ENCODE measurements at regions not wholly inside any gene's neighbourhood (a gene's known extent, or its start where the extent isn't known, plus 50 kb on each side); places are given as distances from the start of the nearest gene placed in this dataset.
A peak's percentile ranks its signal among the peaks of the same experiment; 100 is the strongest.

DNA sequence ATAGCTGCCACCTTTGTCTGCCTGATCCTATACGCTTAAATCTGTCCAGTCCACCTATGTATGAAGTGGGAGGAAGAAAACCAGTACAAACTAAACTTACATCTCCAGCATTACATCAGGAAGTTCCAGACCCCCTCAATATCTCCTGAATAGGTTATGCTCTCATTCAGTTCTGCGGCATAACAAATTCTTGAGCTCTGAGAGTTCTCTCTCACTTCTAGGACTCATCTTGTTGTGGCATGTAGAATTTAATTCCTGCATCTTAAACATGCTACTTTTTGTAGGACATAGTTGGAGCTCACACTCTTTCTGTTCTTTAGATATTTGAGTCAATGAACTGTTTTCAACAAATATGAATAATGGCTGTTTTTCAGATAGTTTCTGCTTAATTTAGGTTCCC, 662.5 kb downstream of the CDH11 start:
- DNase-seq (ENCODE audit: low spot score): no peak

DNA sequence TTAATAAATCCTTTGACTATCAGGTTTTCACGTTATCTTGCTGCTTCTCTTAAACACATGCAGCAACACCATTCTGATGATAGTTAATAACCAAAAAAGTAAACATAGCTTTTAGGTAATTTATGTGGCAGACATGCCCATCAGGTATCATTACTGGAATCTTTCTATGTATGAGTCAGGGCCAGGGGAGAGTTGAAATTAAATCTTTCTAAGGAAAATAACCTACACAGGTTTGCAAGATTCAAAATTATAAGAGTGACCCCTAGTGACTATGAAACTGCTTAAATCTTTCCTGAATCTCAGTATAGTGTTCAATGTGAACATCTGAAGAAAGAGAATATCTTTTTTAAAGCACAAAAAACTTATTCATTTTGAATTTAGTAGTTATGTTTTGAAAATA, 666.6 kb downstream of the CDH11 start:
- no peak for DNase-seq (ENCODE audit: low spot score)

DNA sequence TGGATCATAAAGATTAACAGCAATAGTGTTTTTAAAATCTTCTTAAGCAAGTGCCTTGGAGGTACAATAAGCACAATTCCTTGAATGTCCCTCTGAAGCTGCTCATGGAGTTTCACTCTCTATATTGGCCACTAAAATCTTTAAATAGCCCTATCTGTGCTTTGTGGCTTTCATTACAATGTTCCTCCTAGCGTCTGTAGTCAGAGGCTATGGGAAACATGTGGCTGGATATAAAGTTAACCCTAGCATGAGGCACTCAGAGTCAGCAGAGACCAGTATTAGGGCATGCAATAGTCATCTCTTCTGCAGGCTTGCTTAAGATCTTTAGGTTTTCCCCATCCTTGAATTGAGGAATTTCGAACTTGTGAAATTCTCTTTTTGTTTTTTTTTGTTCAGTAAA, 668.2 kb downstream of the CDH11 start:
- no peak for DNase-seq (ENCODE audit: low spot score)

DNA sequence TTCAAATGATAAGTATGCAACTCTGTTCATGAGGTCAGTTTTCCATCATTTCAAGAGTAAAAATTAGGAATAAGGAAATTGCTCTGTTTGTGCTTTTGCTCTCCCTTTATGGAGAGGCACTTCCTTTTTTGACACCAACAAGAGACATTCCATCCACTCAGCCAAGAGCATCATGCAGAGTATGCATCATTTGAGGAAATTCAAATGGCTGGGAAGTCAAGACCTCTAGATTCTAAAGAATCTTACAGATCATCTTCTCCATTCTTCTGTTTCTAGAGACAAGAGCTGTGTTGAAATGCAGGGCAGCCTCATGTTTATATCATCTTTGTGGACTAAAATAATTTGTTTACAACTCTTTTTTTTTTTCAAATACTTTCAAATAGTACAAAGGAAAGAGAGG, 669.4 kb downstream of the CDH11 start:
- DNase-seq (ENCODE audit: low spot score): no peak

DNA sequence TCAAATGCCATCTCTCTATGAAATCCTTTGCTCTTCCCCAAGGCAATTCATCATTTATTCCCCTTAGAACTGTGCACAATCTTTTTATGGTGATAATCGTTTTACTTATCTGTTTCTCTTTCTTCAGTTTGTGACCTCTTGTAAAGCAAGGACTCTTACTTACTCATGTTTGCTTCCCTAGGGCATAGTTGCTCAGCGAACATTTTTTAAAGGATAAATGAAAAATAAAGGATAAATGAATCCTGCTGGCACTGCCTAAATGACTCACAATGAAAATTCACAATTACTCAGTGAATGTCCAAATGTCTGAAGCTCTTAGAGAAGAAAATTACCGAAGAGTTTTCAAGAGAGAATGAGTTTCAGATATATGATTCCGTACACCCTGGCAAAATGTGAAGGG, 671.7 kb downstream of the CDH11 start:
- DNase-seq (ENCODE audit: low spot score): no peak

DNA sequence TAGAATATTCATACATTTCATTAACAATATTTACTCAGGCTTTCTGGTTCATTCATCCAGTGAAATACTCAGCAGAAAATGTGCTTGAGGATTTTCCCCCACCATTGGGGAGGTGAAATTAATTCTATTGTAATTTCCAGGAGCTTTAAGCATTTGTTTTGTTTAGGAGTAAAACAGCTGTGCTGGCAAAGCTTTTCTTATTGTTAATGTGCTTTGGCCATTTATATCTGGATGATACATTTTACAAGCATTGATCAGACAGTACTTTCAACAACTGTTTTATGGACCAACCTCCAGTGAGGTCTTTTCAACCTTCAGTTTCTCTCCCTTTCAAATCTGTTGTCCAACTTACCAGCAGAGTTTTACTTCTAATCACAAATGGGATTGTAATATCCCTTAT, 672.4 kb downstream of the CDH11 start:
- DNase-seq (ENCODE audit: low spot score): no peak

DNA sequence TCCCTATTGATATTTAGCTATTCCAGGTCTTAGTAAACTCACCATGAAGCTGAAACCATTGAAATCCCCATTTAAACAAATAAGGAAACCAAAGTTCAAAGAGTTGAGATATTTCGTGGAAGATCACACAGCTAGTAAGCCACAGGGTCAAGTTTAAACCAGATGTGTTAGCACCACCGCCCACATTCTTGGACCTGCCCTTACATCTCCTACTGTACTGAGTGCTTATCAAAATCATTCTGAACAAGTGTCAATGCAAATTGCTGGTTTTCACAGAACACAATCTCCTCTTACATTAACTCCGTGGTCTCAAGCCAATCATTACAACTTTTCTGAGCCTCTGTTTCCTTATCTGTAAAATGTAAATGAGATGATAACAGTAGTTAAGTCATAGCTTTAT, 676.2 kb downstream of the CDH11 start:
- no peak for DNase-seq (ENCODE audit: low spot score)

DNA sequence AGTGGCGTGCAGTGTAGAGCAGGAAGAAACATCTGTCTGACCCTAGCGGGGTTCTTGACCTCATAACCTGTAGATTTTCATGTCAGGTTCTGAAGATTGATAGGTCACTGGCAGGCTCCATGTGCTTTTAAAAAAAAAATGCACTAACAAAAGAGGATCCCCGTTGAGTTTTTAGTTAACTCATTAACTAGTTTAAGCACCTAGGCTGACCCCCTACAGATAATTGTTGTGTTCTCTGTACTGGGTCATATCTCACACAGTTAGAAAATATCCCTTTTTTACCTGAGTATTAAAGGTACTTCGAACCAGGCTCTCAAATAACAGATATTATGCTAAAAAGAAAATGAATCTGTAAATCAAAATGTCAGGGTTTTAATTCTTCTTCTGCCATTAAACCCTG, 676.6 kb downstream of the CDH11 start:
- DNase-seq (ENCODE audit: low spot score): no peak

DNA sequence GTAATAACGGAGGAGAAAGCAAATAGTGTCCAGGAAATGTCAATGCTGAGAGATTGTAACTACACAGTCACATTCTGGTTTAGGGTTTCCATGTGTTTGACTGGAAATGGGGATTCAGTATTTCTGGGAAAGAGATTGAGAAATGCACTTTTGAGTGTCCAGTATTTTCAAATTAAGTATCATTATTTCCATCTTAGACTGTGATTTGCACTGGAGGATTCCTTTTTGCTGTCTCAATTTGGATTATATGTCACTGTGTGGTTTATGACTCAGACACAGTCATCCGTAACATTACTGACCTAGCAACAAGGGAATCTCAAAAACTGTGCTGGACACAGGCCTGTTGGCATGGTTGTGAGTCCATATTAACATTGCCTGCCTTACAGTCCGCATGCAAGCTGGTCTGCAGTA, 681.4 kb downstream of the CDH11 start:
- peak; percentile 76 for DNase-seq (ENCODE audit: low spot score)

DNA sequence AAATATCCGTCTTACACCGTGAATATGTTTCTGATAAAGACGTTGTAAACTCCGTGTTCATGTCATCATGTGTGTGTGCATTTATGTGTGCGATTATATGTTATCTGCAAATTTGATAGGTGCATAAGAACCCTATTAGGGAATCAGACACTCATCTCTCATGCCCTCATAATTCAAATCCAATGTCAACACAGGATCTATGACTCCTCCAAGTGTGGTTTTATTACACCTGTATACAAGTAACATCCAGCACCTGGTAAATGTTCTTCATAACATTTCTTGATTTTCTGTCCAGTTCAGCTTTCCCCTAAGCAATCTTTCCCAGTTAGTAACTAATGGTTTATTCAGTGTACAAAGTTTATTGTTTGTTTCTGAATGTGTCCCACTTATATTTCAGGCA, 681.9 kb downstream of the CDH11 start:
- DNase-seq (ENCODE audit: low spot score): no peak

DNA sequence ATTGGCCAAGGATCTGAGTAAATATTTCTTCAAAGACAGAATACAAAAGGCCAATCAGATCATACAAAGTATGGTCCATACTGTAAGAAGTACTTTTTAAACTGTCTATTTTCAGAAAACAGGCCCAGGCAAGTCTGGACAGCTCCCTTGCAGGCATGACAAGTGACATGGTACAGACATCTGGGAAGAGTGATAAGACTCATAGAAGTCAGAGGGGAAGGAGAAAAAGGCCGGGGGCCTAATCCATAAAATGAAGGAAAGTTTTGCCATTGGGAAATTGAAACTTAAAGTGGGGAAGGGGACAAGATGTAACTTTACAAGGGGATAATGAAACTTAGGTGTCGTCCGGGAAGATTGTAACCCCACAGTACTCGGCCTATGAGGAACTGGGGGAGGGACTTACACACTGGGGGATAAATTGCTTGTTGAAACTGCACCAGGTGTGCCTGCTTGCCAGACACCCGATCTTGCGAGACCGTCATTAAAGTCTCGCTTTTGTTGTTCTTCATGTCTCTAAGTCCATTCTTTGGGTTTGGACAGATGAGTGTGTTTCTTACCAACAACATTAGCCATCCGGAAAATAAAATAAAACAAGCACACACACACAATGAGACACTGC, 684.0 kb downstream of the CDH11 start:
- DNase-seq (ENCODE audit: low spot score): no peak

DNA sequence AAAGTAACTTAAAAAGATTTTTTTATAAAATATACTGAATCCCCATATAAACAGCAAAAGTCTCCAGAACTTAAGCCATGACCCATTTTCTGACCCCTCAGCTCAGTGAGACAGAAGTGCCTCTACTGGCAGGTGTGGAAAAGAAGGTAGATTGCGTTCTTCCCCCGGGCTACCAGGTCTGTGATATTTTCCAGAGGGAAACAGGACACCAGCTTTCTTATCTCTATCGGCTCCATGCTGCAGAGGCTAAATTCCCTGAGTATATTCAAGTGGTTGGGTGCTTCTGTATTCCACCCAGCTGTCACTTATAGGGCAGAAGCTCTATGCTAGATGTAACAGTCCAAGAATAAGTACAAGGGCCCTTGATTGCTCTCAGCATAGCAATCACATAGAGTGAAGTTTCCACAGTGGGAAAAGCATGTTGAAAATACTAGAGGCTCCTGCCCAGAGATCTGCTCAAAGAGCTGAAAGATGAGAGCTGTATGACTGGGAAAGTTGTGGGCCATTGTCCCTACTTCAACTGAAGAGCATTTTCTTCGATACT, 687.3 kb downstream of the CDH11 start:
- DNase-seq (ENCODE audit: low spot score): no peak

DNA sequence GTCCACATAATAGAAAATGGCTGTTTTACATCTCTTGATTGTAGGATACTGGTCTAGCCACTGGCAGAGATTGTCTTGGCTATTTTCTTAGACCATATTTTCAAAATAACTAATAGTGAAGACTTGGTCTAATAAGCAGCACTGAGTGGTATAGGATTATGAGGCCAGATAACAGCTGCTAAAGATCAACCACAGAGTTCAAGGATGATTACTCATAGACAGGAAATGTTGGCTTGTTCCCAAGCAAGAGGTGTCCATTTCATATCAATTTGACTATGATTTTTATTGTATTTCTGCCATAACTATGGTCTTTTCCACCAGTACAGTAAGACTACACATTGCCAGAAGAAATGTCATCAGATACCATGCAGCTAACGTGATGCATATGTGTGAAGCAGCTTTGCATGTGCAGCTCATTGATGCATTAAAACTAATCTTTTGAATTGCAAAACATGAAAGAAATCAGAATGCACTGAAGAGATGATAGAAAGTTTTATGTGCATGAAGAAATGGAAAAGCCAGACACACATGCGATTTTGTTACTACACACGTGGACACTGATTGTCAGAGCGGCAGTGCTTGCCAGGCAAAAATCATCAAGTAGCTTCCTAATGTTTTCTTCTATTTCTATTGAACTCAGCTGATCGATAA, 693.3 kb downstream of the CDH11 start:
- peak; percentile 13 for DNase-seq (ENCODE audit: low spot score)

DNA sequence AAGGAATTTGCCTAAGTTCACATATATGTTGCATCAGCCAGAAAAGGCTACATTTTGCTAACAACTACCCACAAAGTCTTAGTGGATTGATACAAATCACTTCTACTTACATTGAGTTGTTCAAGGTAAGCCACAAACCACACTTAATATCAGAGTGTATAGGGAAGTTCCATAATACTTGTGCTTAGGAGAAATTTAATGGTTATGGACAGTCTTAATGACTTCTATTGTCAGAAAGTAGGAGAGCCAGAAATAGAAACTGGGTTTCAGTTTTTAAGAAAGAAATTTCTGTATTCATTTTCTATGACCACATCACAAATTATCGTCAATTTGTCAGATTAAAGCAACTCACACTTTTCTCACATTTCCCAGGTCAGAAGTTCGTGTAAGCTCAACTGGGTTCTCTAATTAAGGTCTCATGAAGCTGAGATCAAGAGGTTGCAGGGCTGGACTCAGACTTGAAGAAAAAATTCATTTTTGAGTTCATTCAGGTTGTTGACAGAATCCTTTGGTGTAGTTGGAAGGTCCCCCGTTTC, 695.7 kb downstream of the CDH11 start:
- no peak for DNase-seq (ENCODE audit: low spot score)

DNA sequence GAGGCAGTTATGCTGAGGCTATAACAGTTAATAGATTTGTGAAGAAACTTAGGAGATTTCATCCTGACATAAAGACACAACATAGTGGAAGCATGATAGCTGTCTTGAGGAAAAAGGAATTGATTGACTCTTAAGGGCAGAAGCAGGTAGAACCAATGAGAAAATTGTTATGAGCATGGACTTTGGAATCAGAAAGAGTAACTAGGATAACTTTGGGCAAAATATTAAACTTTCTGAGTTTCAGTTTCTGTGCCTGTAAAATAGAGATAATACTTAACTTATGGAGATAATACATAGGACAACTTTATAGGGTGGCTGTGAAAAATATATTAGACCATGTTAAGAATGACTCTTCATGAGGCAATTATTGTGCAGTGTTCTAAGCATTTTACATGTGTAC, 696.5 kb downstream of the CDH11 start:
- no peak for DNase-seq (ENCODE audit: low spot score)

DNA sequence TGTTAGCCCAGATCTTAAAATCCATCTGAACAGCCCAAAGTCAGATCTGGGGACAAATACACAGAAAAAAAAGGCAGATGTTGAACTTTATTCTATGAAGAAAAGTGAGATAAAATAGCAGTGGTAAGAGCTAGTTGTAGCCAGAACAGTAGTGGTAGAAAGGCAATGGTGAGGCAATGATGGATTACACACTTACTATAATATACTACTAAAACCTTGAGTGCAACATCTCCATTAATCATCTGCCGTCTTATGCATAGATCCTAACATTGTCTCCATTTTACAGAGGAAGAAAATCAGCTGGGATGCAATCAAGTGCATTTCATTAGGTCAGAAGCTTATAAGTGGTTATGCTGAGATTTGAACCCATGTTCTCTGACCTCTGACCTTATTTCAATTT, 699.6 kb downstream of the CDH11 start:
- DNase-seq (ENCODE audit: low spot score): no peak

DNA sequence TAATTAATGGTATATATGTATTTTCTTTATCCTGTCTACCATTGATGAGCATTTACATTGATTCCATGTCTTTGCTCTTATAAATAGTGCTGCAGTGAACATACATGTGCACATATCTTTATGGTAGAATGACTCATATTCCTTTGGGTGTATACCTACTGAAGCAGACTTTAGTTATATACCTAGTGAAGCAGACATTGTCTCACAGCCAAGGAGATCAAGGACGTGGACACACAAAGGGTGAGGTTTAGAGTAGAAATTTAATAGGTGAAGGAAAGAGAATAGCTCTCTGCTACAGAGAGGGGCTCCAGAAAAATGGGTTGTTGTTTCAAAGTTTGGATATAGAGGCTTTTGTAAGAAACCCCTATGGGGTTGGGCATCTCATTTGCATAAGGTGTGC, 700.3 kb downstream of the CDH11 start:
- no peak for DNase-seq (ENCODE audit: low spot score)

DNA sequence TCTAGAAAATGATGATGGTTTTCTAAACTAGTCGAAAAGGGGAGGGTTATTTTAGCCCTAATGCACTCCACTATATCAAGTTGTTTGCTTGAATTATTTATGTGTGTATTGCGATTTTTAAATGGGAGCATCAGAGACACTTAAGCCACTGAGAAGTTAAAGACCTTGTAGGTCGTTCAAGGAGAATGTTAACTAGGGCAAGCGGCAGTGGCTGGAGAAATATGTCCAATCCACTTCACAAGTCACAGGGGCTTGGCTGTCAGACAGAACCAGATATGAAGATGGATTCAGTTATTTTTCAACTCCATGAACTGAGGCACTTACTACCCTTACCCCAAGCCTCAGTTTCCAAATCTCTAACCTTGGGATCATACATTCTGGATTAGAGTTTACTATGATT, 702.0 kb downstream of the CDH11 start:
- DNase-seq (ENCODE audit: low spot score): no peak

DNA sequence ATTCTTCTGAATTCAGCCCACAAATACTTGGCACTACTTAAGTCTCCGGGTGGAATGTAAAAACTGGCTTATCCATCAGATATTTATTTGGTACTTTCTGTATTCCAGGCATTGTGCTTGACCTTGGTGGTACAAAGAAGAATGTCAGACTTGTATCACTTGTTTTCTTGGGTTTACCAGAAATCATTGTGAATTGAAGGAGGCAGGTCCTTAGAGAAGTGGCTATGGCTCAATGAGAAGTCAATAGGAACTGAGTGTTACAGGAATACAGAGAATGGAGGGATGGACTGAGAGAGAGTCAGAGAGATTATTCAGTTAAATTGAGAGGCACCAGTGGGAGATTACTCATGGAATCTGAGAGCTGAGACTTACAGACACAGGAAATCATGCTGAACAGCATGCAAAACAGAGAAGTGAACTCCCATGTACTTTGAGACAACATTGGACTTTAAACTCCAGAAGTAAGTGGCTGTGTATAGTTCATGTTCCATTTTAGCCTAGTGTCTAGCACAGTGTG, 704.1 kb downstream of the CDH11 start:
- no peak for DNase-seq (ENCODE audit: low spot score)

DNA sequence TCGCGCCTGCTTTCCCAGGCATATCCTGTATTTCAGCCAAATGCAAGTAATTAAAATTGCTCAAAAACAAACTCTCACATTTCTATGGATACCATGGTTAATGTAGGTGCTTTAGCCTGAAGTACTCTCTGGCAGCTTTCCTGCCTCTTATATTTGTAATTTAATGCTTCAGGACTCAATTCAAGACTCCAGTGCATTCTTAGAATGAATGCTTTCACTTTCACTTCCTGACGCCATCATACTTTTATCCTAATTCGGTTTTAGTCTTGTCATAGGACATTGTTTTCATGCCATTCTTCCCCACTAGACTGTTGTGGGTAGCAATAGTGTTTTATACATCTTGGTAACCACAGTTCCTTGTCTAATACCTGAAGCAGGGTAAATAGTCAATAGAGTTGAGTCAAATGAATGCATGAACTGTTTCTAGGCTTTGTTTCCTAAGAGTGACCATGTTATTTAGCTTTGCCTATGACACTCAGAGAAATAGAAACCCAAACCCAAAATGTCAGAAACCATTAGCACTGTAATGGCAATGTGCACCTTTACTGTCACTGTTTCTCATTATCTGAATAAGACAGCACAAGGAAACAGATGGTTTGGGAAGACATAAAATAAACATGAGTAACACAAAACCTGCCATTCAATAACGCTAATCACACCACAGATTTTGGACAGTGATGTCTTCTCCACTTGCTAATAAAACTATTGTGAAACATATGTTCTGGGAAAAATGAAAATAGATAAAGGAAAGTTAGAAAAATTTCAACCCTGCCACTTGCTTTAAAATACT, 705.5 kb downstream of the CDH11 start:
- DNase-seq (ENCODE audit: low spot score): no peak

DNA sequence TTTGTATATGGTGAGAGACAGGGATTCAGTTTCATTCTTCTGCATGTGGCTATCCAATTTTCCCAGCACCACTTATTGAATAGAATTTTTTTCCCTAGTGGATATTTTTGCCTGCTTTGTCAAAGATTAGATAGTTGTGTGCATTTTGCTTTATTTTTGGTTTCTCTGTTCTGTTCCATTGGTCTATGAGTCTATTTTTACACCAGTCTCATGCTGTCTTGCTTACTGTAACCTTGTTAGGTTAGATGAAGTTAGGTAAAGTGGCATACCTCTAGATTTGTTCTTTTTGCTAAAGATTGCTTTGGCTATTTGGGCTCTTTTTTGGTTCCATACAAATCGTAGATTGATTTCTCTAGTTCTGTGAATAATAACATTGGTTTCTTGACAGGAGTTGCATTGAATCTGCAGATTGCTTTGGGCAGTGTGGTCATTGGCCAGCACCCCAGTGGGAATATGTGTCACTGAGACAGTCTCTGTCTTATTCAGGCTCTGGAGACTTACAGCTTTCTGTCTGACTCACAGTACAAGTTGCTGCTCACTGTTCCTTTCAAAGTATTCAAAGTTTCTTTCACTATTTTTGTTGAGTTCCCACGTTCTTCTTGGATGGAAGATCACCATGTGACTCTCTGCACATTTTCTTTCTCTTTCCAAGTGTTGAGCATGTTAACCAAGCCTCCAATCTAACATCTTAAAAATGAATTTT, 709.1 kb downstream of the CDH11 start:
- DNase-seq (ENCODE audit: low spot score): peak; percentile 40

DNA sequence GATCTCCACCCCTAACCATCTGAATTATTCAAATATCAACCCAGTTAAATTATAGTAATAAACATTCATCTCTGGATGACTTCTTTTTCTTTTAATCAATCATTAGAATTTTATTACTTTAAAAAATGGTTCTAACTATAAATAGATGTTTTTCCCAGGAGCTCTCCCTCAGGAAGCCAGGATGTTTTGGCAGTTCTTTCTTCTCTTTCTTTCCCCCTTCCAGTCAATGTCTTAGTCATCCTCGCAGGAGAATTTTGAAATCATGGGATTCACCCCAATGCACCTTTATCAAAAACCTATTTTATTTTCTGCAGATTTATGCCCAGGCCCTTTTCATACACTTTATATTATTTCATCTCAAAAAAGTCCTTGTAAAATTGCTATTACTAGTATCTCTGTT, 711.6 kb downstream of the CDH11 start:
- no peak for DNase-seq (ENCODE audit: low spot score)

Measured in AG08396 (cell line).